ENCODE measurements at regions not wholly inside any gene's neighbourhood (a gene's known extent, or its start where the extent isn't known, plus 50 kb on each side); places are given as distances from the start of the nearest gene placed in this dataset.

GRCh38 chr2:238712011-238712410 lies 135.9 kb upstream of the TWIST2 start:
- H3K4me3 Mint-ChIP-seq (ENCODE audit: low read depth), result no peak overlapping the region
- TF ChIP-seq CTCF (IDR thresholded peaks at IDR 0.05; ENCODE audit: unreplicated experiment), result no peak

GRCh38 chr2:238713198-238713826 lies 134.6 kb upstream of the TWIST2 start:
- Mint-ChIP-seq H3K4me3 (ENCODE audit: low read depth) (no peak overlapping the region), H3K27me3 (peaks cover 24% of the 10 kb centered on the region), H3K36me3 (ENCODE audit: insufficient read depth) (no peaks in the 10 kb centered on the region), H3K4me1 (ENCODE audit: low read depth) (peaks cover 3% of the 10 kb centered on the region), H3K9me3 (ENCODE audit: low read depth) (no peaks in the 10 kb centered on the region), H3K27ac (no peak overlapping the region)
- DNase-seq (ENCODE audit: low spot score, unreplicated experiment), result no peak
- TF ChIP-seq CTCF (IDR thresholded peaks at IDR 0.05; ENCODE audit: unreplicated experiment), result no peak

More at GRCh38 chr2:238712011-238712410, 135.9 kb upstream of the TWIST2 start:
- no peak for DNase-seq (ENCODE audit: low spot score, unreplicated experiment)
- H3K4me1 Mint-ChIP-seq (ENCODE audit: low read depth), result peaks cover 3% of the 10 kb centered on the region
- H3K27me3 Mint-ChIP-seq, result peaks cover 24% of the 10 kb centered on the region
- no peaks in the 10 kb centered on the region for H3K36me3 Mint-ChIP-seq (ENCODE audit: insufficient read depth)
- no peak overlapping the region for H3K27ac Mint-ChIP-seq
- no peaks in the 10 kb centered on the region for H3K9me3 Mint-ChIP-seq (ENCODE audit: low read depth)

GRCh38 chr2:238714038-238714528 lies 133.8 kb upstream of the TWIST2 start:
- H3K27me3 Mint-ChIP-seq, result peaks cover 19% of the 10 kb centered on the region
- H3K4me1 Mint-ChIP-seq (ENCODE audit: low read depth), result peaks cover 3% of the 10 kb centered on the region
- H3K36me3 Mint-ChIP-seq (ENCODE audit: insufficient read depth), result no peaks in the 10 kb centered on the region
- H3K27ac Mint-ChIP-seq, result no peak overlapping the region
- no peaks in the 10 kb centered on the region for H3K9me3 Mint-ChIP-seq (ENCODE audit: low read depth)
- H3K4me3 Mint-ChIP-seq (ENCODE audit: low read depth), result no peak overlapping the region
- no peak for DNase-seq (ENCODE audit: low spot score, unreplicated experiment)
- no peak for TF ChIP-seq CTCF (IDR thresholded peaks at IDR 0.05; ENCODE audit: unreplicated experiment)

- Mint-ChIP-seq H3K36me3 (ENCODE audit: insufficient read depth) (no peaks in the 10 kb centered on the region), H3K27me3 (peaks cover 34% of the 10 kb centered on the region), H3K4me1 (ENCODE audit: low read depth) (peaks cover 3% of the 10 kb centered on the region), H3K27ac (no peak overlapping the region), H3K9me3 (ENCODE audit: low read depth) (no peaks in the 10 kb centered on the region), H3K4me3 (ENCODE audit: low read depth) (no peak overlapping the region)
- no peak for DNase-seq (ENCODE audit: low spot score, unreplicated experiment)
- no peak for TF ChIP-seq CTCF (IDR thresholded peaks at IDR 0.05; ENCODE audit: unreplicated experiment)
Measured at GRCh38 chr2:238716171-238716570, 131.7 kb upstream of the TWIST2 start.

- Mint-ChIP-seq H3K27me3 (peaks cover 34% of the 10 kb centered on the region), H3K4me1 (ENCODE audit: low read depth) (peaks cover 3% of the 10 kb centered on the region), H3K36me3 (ENCODE audit: insufficient read depth) (no peaks in the 10 kb centered on the region), H3K4me3 (ENCODE audit: low read depth) (no peak overlapping the region), H3K9me3 (ENCODE audit: low read depth) (no peaks in the 10 kb centered on the region), H3K27ac (no peak overlapping the region)
- no peak for TF ChIP-seq CTCF (IDR thresholded peaks at IDR 0.05; ENCODE audit: unreplicated experiment)
- DNase-seq (ENCODE audit: low spot score, unreplicated experiment), result no peak
Measured at GRCh38 chr2:238716585-238716984, 131.3 kb upstream of the TWIST2 start.
